ENCODE measurements at regions not wholly inside any gene's neighbourhood (a gene's known extent, or its start where the extent isn't known, plus 50 kb on each side); places are given as distances from the start of the nearest gene placed in this dataset.

GRCh38 chr18:41390309-41390708, 564.7 kb upstream of the PIK3C3 start (continued):
- TF ChIP-seq, protein P1, sequence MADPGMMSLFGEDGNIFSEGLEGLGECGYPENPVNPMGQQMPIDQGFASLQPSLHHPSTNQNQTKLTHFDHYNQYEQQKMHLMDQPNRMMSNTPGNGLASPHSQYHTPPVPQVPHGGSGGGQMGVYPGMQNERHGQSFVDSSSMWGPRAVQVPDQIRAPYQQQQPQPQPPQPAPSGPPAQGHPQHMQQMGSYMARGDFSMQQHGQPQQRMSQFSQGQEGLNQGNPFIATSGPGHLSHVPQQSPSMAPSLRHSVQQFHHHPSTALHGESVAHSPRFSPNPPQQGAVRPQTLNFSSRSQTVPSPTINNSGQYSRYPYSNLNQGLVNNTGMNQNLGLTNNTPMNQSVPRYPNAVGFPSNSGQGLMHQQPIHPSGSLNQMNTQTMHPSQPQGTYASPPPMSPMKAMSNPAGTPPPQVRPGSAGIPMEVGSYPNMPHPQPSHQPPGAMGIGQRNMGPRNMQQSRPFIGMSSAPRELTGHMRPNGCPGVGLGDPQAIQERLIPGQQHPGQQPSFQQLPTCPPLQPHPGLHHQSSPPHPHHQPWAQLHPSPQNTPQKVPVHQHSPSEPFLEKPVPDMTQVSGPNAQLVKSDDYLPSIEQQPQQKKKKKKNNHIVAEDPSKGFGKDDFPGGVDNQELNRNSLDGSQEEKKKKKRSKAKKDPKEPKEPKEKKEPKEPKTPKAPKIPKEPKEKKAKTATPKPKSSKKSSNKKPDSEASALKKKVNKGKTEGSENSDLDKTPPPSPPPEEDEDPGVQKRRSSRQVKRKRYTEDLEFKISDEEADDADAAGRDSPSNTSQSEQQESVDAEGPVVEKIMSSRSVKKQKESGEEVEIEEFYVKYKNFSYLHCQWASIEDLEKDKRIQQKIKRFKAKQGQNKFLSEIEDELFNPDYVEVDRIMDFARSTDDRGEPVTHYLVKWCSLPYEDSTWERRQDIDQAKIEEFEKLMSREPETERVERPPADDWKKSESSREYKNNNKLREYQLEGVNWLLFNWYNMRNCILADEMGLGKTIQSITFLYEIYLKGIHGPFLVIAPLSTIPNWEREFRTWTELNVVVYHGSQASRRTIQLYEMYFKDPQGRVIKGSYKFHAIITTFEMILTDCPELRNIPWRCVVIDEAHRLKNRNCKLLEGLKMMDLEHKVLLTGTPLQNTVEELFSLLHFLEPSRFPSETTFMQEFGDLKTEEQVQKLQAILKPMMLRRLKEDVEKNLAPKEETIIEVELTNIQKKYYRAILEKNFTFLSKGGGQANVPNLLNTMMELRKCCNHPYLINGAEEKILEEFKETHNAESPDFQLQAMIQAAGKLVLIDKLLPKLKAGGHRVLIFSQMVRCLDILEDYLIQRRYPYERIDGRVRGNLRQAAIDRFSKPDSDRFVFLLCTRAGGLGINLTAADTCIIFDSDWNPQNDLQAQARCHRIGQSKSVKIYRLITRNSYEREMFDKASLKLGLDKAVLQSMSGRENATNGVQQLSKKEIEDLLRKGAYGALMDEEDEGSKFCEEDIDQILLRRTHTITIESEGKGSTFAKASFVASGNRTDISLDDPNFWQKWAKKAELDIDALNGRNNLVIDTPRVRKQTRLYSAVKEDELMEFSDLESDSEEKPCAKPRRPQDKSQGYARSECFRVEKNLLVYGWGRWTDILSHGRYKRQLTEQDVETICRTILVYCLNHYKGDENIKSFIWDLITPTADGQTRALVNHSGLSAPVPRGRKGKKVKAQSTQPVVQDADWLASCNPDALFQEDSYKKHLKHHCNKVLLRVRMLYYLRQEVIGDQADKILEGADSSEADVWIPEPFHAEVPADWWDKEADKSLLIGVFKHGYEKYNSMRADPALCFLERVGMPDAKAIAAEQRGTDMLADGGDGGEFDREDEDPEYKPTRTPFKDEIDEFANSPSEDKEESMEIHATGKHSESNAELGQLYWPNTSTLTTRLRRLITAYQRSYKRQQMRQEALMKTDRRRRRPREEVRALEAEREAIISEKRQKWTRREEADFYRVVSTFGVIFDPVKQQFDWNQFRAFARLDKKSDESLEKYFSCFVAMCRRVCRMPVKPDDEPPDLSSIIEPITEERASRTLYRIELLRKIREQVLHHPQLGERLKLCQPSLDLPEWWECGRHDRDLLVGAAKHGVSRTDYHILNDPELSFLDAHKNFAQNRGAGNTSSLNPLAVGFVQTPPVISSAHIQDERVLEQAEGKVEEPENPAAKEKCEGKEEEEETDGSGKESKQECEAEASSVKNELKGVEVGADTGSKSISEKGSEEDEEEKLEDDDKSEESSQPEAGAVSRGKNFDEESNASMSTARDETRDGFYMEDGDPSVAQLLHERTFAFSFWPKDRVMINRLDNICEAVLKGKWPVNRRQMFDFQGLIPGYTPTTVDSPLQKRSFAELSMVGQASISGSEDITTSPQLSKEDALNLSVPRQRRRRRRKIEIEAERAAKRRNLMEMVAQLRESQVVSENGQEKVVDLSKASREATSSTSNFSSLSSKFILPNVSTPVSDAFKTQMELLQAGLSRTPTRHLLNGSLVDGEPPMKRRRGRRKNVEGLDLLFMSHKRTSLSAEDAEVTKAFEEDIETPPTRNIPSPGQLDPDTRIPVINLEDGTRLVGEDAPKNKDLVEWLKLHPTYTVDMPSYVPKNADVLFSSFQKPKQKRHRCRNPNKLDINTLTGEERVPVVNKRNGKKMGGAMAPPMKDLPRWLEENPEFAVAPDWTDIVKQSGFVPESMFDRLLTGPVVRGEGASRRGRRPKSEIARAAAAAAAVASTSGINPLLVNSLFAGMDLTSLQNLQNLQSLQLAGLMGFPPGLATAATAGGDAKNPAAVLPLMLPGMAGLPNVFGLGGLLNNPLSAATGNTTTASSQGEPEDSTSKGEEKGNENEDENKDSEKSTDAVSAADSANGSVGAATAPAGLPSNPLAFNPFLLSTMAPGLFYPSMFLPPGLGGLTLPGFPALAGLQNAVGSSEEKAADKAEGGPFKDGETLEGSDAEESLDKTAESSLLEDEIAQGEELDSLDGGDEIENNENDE (IDR thresholded peaks at IDR 0.05; ENCODE audit: insufficient replicate concordance, low read length) = no peak
- TF ChIP-seq POU5F1 (IDR thresholded peaks at IDR 0.05; ENCODE audit: low read depth, low read length) = no peak
- TF ChIP-seq SAP30 (IDR thresholded peaks at IDR 0.05; ENCODE audit: insufficient read depth, insufficient replicate concordance, low read length) = no peak
- TF ChIP-seq HDAC6 (IDR thresholded peaks at IDR 0.05; ENCODE audit: low read depth, low read length) = no peak

Data from H1 (cell line).